ENCODE measurements at regions not wholly inside any gene's neighbourhood (a gene's known extent, or its start where the extent isn't known, plus 50 kb on each side); places are given as distances from the start of the nearest gene placed in this dataset.
"Not testable (repeated sequence)": the region's sequence is repeated elsewhere in the genome, so short reads cannot be mapped to it uniquely, and the experiment has no call there.

DNA sequence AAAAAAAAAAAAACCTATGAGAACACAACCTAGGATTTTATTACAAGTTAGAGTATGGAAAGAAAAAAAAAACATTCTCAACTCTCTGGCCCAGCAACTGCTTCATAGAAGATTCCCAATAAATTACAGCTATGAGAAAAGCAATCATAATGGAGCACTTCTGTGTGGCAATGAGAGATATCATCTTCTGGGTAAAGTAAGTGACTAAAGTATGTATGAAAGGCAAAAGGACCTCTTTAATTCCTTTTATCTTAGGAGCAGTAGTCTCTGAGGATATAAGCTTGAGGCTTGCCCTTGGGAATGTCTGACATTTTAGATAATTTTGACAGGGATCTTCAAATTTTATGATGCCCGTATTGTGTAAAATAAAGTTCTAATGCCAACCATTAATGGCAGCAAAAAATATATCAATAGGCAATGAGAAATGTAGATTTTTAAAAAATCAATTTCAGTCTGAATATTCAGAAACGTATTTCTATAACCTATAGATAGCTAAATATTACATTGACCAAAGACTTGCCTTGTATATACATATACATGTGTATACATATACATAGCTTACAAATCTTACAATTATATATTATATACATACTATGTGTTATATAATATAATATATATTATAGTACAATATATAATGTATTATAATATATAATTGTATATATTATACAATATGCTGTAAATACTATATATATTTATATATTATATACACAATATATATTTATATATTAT, 823.9 kb upstream of the SLITRK1 start:
- no peaks in the 10 kb centered on the region for H3K4me1 ChIP-seq
- Mint-ChIP-seq H3K27me3 (ENCODE audit: insufficient read depth, low read depth) (no peaks in the 10 kb centered on the region), H3K4me3 (no peak overlapping the region), H3K36me3 (no peaks in the 10 kb centered on the region), H3K9me3 (no peaks in the 10 kb centered on the region), H3K27ac (no peak overlapping the region), H3K4me1 (no peaks in the 10 kb centered on the region)
- no peak for TF ChIP-seq EZH2 (IDR thresholded peaks at IDR 0.05)
- no peak for DNase-seq (ENCODE audit: low spot score)
- no peak overlapping the region for H3K27ac ChIP-seq
- H3K27me3 ChIP-seq: no peaks in the 10 kb centered on the region
- H3K9ac ChIP-seq: no peak overlapping the region
- H4K20me1 ChIP-seq (ENCODE audit: low read depth): no peaks in the 10 kb centered on the region
- H3F3A ChIP-seq (ENCODE audit: low read depth): peaks cover 15% of the 10 kb centered on the region
- H3K79me2 ChIP-seq (ENCODE audit: low read depth): no peaks in the 10 kb centered on the region
- no peak overlapping the region for H2AFZ ChIP-seq (replicated peaks)
- no peak overlapping the region for H3K4me3 ChIP-seq
- no peaks in the 10 kb centered on the region for H3K9me3 ChIP-seq (ENCODE audit: low read depth)
- no peak overlapping the region for H3K4me2 ChIP-seq
- no peaks in the 10 kb centered on the region for H3K36me3 ChIP-seq

DNA sequence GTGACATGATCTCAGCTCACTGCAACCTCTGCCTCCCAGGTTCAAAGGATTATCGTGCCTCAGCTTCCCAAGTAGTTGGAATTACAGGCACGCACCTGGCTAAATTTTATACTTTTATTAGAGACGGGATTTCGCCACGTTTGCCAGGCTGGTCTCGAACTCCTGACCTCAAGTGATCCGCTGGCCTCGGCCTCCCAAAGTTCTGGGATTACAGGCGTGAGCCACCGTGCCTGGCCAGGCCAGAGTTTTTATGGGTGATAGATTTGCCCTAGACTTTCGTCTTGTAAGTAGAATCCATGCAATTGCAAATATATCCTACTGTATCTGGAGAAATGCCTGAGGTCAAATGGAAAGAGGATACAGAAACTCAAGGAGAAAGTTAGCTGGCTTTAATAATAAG, 819.9 kb upstream of the SLITRK1 start:
- no peak for DNase-seq (ENCODE audit: low spot score)
- Histone ChIP-seq H3K4me1 (no peaks in the 10 kb centered on the region), H3K4me3 (no peak overlapping the region), H3K27ac (no peak overlapping the region), H3K4me2 (no peak overlapping the region), H3F3A (ENCODE audit: low read depth) (peaks cover 6% of the 10 kb centered on the region), H2AFZ (replicated peaks) (no peak overlapping the region), H3K9me3 (ENCODE audit: low read depth) (no peaks in the 10 kb centered on the region), H3K27me3 (no peaks in the 10 kb centered on the region), H3K9ac (no peak overlapping the region), H3K79me2 (ENCODE audit: low read depth) (no peaks in the 10 kb centered on the region), H3K36me3 (no peaks in the 10 kb centered on the region), H4K20me1 (ENCODE audit: low read depth) (no peaks in the 10 kb centered on the region)
- Mint-ChIP-seq H3K4me3 (no peak overlapping the region), H3K4me1 (no peaks in the 10 kb centered on the region), H3K9me3 (peaks cover 7% of the 10 kb centered on the region), H3K36me3 (no peaks in the 10 kb centered on the region), H3K27me3 (ENCODE audit: insufficient read depth, low read depth) (no peaks in the 10 kb centered on the region), H3K27ac (no peak overlapping the region)
- TF ChIP-seq, protein P1, sequence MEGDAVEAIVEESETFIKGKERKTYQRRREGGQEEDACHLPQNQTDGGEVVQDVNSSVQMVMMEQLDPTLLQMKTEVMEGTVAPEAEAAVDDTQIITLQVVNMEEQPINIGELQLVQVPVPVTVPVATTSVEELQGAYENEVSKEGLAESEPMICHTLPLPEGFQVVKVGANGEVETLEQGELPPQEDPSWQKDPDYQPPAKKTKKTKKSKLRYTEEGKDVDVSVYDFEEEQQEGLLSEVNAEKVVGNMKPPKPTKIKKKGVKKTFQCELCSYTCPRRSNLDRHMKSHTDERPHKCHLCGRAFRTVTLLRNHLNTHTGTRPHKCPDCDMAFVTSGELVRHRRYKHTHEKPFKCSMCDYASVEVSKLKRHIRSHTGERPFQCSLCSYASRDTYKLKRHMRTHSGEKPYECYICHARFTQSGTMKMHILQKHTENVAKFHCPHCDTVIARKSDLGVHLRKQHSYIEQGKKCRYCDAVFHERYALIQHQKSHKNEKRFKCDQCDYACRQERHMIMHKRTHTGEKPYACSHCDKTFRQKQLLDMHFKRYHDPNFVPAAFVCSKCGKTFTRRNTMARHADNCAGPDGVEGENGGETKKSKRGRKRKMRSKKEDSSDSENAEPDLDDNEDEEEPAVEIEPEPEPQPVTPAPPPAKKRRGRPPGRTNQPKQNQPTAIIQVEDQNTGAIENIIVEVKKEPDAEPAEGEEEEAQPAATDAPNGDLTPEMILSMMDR (IDR thresholded peaks at IDR 0.05): no peak
- TF ChIP-seq EZH2 (IDR thresholded peaks at IDR 0.05) (no peak), EZH2phosphoT487 (IDR thresholded peaks at IDR 0.05) (no peak)

DNA sequence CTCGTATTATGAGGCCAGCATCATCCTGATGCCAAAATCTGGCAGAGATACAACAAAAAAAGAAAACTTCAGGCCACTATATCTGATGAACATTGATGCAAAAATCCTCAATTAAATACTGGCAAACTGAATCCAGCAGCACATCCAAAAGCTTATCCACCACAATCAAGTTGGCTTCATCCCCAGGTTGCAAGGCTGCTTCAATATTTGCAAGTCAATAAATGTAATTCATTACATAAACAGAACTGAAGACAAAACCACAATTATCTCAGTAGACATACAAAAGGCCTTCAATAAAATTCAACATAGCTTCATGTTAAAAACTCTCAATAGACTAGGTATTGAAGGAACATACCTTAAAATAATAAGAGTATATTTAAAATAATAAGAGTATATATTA, 815.3 kb upstream of the SLITRK1 start:
- H3K36me3 ChIP-seq; DNase-seq (ENCODE audit: low spot score); H3K36me3 Mint-ChIP-seq; H3K27me3 Mint-ChIP-seq (ENCODE audit: insufficient read depth, low read depth); H3K27ac Mint-ChIP-seq; H3K9me3 ChIP-seq (ENCODE audit: low read depth); H3K4me3 ChIP-seq; H3K4me1 ChIP-seq; H3K4me1 Mint-ChIP-seq; H3K27me3 ChIP-seq; H3K4me3 Mint-ChIP-seq; H3K9ac ChIP-seq; H3K4me2 ChIP-seq; H3K9me3 Mint-ChIP-seq; H3F3A ChIP-seq (ENCODE audit: low read depth); H2AFZ ChIP-seq (replicated peaks); H3K79me2 ChIP-seq (ENCODE audit: low read depth); H3K27ac ChIP-seq; H4K20me1 ChIP-seq (ENCODE audit: low read depth): not testable (repeated sequence)

DNA sequence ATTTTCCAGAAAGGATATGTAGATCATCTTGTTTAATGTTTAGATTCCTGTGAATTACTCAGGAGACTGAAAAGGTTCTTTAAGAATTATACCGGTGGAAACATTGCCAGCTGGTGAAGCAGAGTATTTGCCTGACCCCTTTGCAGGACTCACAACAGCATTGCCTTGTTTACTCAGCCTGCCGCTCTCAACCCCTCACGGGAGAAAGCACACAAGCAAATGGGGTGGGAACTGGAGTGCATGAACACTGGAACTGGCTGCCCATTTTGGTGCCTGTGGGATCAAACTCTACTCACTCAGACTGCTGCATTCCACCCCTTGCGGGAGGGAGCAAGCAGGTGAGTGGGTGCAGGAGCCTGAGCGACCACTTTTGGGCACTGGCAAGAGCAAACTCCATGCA, 804.7 kb upstream of the SLITRK1 start:
- H3K36me3 Mint-ChIP-seq: no peaks in the 10 kb centered on the region
- no peak overlapping the region for H3K27ac ChIP-seq
- H3K27me3 ChIP-seq: no peaks in the 10 kb centered on the region
- H4K20me1 ChIP-seq (ENCODE audit: low read depth): no peaks in the 10 kb centered on the region
- no peaks in the 10 kb centered on the region for H3K36me3 ChIP-seq
- TF ChIP-seq EZH2phosphoT487 (IDR thresholded peaks at IDR 0.05) (no peak), EZH2 (IDR thresholded peaks at IDR 0.05) (no peak)
- TF ChIP-seq, protein P1 (IDR thresholded peaks at IDR 0.05): no peak
- no peak overlapping the region for H3K9ac ChIP-seq
- H3K4me3 Mint-ChIP-seq: no peak overlapping the region
- H3K27ac Mint-ChIP-seq: no peak overlapping the region
- no peaks in the 10 kb centered on the region for H3F3A ChIP-seq (ENCODE audit: low read depth)
- H3K4me1 ChIP-seq: no peaks in the 10 kb centered on the region
- H3K4me3 ChIP-seq: no peak overlapping the region
- no peaks in the 10 kb centered on the region for H3K79me2 ChIP-seq (ENCODE audit: low read depth)
- H3K4me1 Mint-ChIP-seq: no peaks in the 10 kb centered on the region
- H2AFZ ChIP-seq (replicated peaks): no peak overlapping the region
- DNase-seq (ENCODE audit: low spot score): no peak
- no peaks in the 10 kb centered on the region for H3K9me3 ChIP-seq (ENCODE audit: low read depth)
- H3K9me3 Mint-ChIP-seq: no peaks in the 10 kb centered on the region
- peaks cover 6% of the 10 kb centered on the region for H3K27me3 Mint-ChIP-seq (ENCODE audit: insufficient read depth, low read depth)
- H3K4me2 ChIP-seq: no peak overlapping the region
